ENCODE measurements at regions not wholly inside any gene's neighbourhood (a gene's known extent, or its start where the extent isn't known, plus 50 kb on each side); places are given as distances from the start of the nearest gene placed in this dataset.

DNA sequence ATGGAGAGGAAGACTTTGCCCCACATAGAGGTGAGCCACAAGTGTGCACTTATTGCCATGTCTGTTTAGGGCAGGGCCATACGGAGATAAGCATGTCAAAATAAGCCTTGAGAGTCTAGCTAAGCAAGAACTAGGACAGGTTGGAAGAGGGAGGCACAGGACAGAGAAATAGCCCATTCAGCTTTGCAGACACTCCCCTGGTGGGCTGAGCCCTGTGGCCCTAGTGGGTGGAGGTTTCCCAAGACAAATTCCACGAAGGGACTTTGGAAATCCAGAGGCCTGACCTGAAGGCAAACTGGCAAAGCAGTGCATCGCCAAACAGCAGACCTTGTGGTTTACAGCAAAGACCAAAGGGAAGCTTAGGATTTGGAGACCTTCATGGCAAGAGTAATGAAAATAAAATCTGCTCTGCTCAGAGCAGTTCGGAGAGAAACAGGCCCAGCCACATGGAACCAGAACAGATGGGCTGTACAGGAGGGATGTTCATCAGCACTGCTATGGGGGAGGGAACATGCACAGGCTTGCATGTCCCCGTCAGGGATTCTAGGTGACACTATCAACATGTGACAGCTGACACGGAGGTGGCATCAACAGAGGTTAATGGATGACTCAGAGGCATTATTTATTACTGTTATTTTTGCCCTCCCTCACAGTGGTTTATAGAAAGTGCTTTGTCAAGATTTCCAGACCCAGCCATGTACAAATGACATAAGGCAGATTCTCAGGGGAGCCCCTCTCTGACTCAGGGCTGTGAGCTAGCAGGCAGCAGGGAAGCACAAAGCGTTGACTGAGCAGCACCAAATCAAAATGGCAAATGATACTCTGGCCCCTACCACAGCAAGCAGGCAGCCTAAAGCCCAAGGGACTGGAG lies 90.1 kb upstream of the IRF2BP2 start:
- no peaks in the 10 kb centered on the region for H3K36me3 Mint-ChIP-seq (ENCODE audit: insufficient read depth in 1 of 3, low read depth in 3 of 3)
- no CpG with 5 or more reads among the region's 7 CpGs for WGBS (ENCODE audit: extremely low coverage, insufficient read length, low lambda C conversion rate)

More for the DNA sequence above, 90.1 kb upstream of the IRF2BP2 start:
- Histone ChIP-seq H3K27me3 (ENCODE audit: insufficient read depth, low read length) (no peaks in the 10 kb centered on the region), H3K56ac (ENCODE audit: insufficient read length, low read depth, low read length) (no peak overlapping the region), H2BK120ac (ENCODE audit: low read depth, low read length, poor library complexity, severe bottlenecking) (no peak overlapping the region), H3K18ac (ENCODE audit: insufficient read length, low read depth, low read length) (no peak overlapping the region), H4K91ac (ENCODE audit: insufficient read length, low read depth, low read length) (no peak overlapping the region), H4K20me1 (ENCODE audit: control insufficient read depth, insufficient read depth, insufficient read length) (no peaks in the 10 kb centered on the region), H2BK12ac (ENCODE audit: insufficient read length, low read depth, low read length) (no peak overlapping the region), H3K4me1 (ENCODE audit: insufficient read depth, low read length) (no peaks in the 10 kb centered on the region), H2BK20ac (ENCODE audit: low read depth, low read length, poor library complexity, severe bottlenecking) (no peak overlapping the region), H2AK5ac (ENCODE audit: insufficient read length, low read length) (no peak overlapping the region), H2AFZ (ENCODE audit: low read length) (no peak overlapping the region), H4K5ac (ENCODE audit: insufficient read length, low read depth, low read length) (no peak overlapping the region), H3K4me2 (ENCODE audit: insufficient read depth, insufficient read length, low read length) (no peak overlapping the region), H3K79me2 (ENCODE audit: insufficient read depth, low read length) (no peaks in the 10 kb centered on the region), H2BK15ac (ENCODE audit: low read depth, low read length) (no peak overlapping the region), H3K14ac (ENCODE audit: insufficient read depth, low read length) (no peak overlapping the region), H2BK5ac (ENCODE audit: insufficient read length, low read length) (no peak overlapping the region), H3T11ph (ENCODE audit: low read length) (no peak overlapping the region), H3K23ac (ENCODE audit: insufficient read length, low read depth, low read length) (no peak overlapping the region), H3K9me3 (ENCODE audit: control insufficient read depth, low read depth, low read length) (no peaks in the 10 kb centered on the region), H3K9ac (ENCODE audit: extremely low read depth, insufficient read length, low read length) (no peak overlapping the region), H3K23me2 (ENCODE audit: insufficient read length, low read depth, low read length, poor library complexity, severe bottlenecking) (no peaks in the 10 kb centered on the region), H4K8ac (replicated peaks; ENCODE audit: insufficient read length, low read depth, low read length) (no peak overlapping the region), H3K79me1 (ENCODE audit: insufficient read depth, low read depth, low read length, poor library complexity, severe bottlenecking) (no peaks in the 10 kb centered on the region), H3K4ac (ENCODE audit: low read depth, low read length) (no peak overlapping the region), H3K27ac (ENCODE audit: insufficient read length, low read depth, low read length) (no peak overlapping the region)
- H3K27me3 Mint-ChIP-seq (ENCODE audit: low read depth): peaks cover 7% of the 10 kb centered on the region
- no peak overlapping the region for H3K4me3 Mint-ChIP-seq
- H3K9me3 Mint-ChIP-seq: no peaks in the 10 kb centered on the region
- TF ChIP-seq, protein P1, sequence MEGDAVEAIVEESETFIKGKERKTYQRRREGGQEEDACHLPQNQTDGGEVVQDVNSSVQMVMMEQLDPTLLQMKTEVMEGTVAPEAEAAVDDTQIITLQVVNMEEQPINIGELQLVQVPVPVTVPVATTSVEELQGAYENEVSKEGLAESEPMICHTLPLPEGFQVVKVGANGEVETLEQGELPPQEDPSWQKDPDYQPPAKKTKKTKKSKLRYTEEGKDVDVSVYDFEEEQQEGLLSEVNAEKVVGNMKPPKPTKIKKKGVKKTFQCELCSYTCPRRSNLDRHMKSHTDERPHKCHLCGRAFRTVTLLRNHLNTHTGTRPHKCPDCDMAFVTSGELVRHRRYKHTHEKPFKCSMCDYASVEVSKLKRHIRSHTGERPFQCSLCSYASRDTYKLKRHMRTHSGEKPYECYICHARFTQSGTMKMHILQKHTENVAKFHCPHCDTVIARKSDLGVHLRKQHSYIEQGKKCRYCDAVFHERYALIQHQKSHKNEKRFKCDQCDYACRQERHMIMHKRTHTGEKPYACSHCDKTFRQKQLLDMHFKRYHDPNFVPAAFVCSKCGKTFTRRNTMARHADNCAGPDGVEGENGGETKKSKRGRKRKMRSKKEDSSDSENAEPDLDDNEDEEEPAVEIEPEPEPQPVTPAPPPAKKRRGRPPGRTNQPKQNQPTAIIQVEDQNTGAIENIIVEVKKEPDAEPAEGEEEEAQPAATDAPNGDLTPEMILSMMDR (conservative IDR thresholded peaks at IDR 0.05): no peak
- no peak overlapping the region; a peak in 4 of 7 replicates for H3K27ac Mint-ChIP-seq
- no peaks in the 10 kb centered on the region for H3K4me1 Mint-ChIP-seq
- peak; percentile 15 for DNase-seq

All from H9 (cell line).